ENCODE measurements at regions not wholly inside any gene's neighbourhood (a gene's known extent, or its start where the extent isn't known, plus 50 kb on each side); places are given as distances from the start of the nearest gene placed in this dataset.

GRCh38 chr13:40271931-40272775 is 394.3 kb downstream of the FOXO1 start:
- no peak for DNase-seq

- DNase-seq = no peak
Observed at GRCh38 chr13:40272776-40273139, 393.7 kb downstream of the FOXO1 start.

- DNase-seq = no peak
Observed at GRCh38 chr13:40273253-40274025, 393.0 kb downstream of the FOXO1 start.

- no peak for DNase-seq
Observed at GRCh38 chr13:40274103-40274502, 392.3 kb downstream of the FOXO1 start.

- DNase-seq = no peak
Observed at GRCh38 chr13:40275155-40275554, 391.3 kb downstream of the FOXO1 start.

GRCh38 chr13:40275636-40276035 is 390.8 kb downstream of the FOXO1 start:
- DNase-seq = no peak

GRCh38 chr13:40283666-40284065 is 382.8 kb downstream of the FOXO1 start:
- DNase-seq = no peak

GRCh38 chr13:40285634-40286033 is 380.8 kb downstream of the FOXO1 start:
- DNase-seq = no peak

- no peak for DNase-seq
Observed at GRCh38 chr13:40287428-40287827, 379.0 kb downstream of the FOXO1 start.

GRCh38 chr13:40288259-40288658 is 378.2 kb downstream of the FOXO1 start:
- DNase-seq = no peak

GRCh38 chr13:40290758-40291157 is 375.7 kb downstream of the FOXO1 start:
- no peak for DNase-seq

GRCh38 chr13:40292108-40292507 is 374.3 kb downstream of the FOXO1 start:
- no peak for DNase-seq

- DNase-seq = no peak
Observed at GRCh38 chr13:40292536-40292935, 373.9 kb downstream of the FOXO1 start.

GRCh38 chr13:40302351-40302750 is 364.1 kb downstream of the FOXO1 start:
- DNase-seq = no peak

- DNase-seq = no peak
Observed at GRCh38 chr13:40304391-40304790, 362.1 kb downstream of the FOXO1 start.

GRCh38 chr13:40306817-40307216 is 359.6 kb downstream of the FOXO1 start:
- no peak for DNase-seq

GRCh38 chr13:40309881-40310280 is 356.6 kb downstream of the FOXO1 start:
- no peak for DNase-seq

- DNase-seq = no peak
Observed at GRCh38 chr13:40311356-40312101, 354.9 kb downstream of the FOXO1 start.

GRCh38 chr13:40313269-40314200 is 352.9 kb downstream of the FOXO1 start:
- no peak for DNase-seq

GRCh38 chr13:40315416-40316064 is 350.9 kb downstream of the FOXO1 start:
- DNase-seq = no peak

GRCh38 chr13:40316301-40316700 is 350.1 kb downstream of the FOXO1 start:
- no peak for DNase-seq

GRCh38 chr13:40317980-40318327 is 348.5 kb downstream of the FOXO1 start:
- no peak for DNase-seq

Data from GDM1 (cell line).